A549 (cell line): ENCODE measurements at regions not wholly inside any gene's neighbourhood (a gene's known extent, or its start where the extent isn't known, plus 50 kb on each side); places are given as distances from the start of the nearest gene placed in this dataset.

Experiments
- ATAC-seq, 2 experiments: fragments of 200-7000 bp in 1 of 2; fragments of >200 bp in 1 of 2; cut with Nextera tagmentation in 1 of 2; cut with Tn5 transposase in 1 of 2; 3 replicates each; pipeline versions ENCODE4 v1.8.0 to v1.9.1; 2018 to 2020; ENCODE audit warnings: mild to moderate bottlenecking in 1 of 2, moderate library complexity in 1 of 2
- CTCF ChIA-PET: fragments of 300-600 bp; sonication (Branson Sonifier 250); formaldehyde crosslinking; extraction: SDS; loops from one replicate; lab custom pipeline; 2021; ENCODE audit warnings: antibody characterized with exemption, inconsistent platforms; lab: Yijun Ruan, JAX
- POLR2A ChIA-PET: fragments of 350-600 bp; formaldehyde crosslinking; extraction: SDS; loops from one replicate; lab custom pipeline; 2021; ENCODE audit warnings: antibody characterized with exemption, inconsistent platforms; lab: Yijun Ruan, JAX
- DNase-seq, 2 experiments: peaks; one replicate each; pipeline versions ENCODE4 v3.0.0 to v3.0.0-alpha.2; 2011 to 2016; ENCODE audit warnings: low read depth in 1 of 2, low spot score in 1 of 2
- FAIRE-seq: peaks from 2 replicates; lab custom pipeline; 2011; peaks lifted over from hg19 to GRCh38; lab: Jason Lieb, UNC
- H3K27ac ChIP-seq, 2 experiments: fragments of >200 bp; sonication (Bioruptor Twin); formaldehyde crosslinking; 3 replicates each; pipeline ENCODE4 v1.5.1; 2016 to 2017
- H3K4me1 ChIP-seq: fragments of >200 bp; sonication (Bioruptor Twin); formaldehyde crosslinking; 3 replicates; pipeline ENCODE4 v1.6.1; 2016
- H3K4me2 ChIP-seq: fragments of >200 bp; sonication (Bioruptor Twin); formaldehyde crosslinking; 3 replicates; pipeline ENCODE4 v1.6.1; 2016
- H3K4me3 ChIP-seq: fragments of >200 bp; sonication (Bioruptor Twin); formaldehyde crosslinking; 3 replicates; pipeline ENCODE4 v1.5.1; 2016
- H3K9me3 ChIP-seq: fragments of >200 bp; sonication (Bioruptor Twin); formaldehyde crosslinking; 3 replicates; pipeline ENCODE4 v1.6.1; 2016
- BCL3 ChIP-seq: fragments of >200 bp; sonication (Bioruptor Twin); formaldehyde crosslinking; IDR thresholded peaks from 3 replicates; pipeline ENCODE4 v1.6.1; 2016
- CBX2 ChIP-seq: fragments of 200-600 bp; sonication (generic); IDR thresholded peaks from 2 replicates; pipeline ENCODE4 v1.6.1; 2016; ENCODE audit warnings: low read depth, mild to moderate bottlenecking, borderline replicate concordance
- CBX8 ChIP-seq: fragments of 200-600 bp; sonication (generic); IDR thresholded peaks from 2 replicates; pipeline ENCODE4 v1.6.1; 2016
- CEBPB ChIP-seq, 2 experiments: fragments of >200 bp in 1 of 2; sonication (Bioruptor Twin) in 1 of 2; formaldehyde crosslinking in 1 of 2; IDR thresholded peaks; 2 replicates each; pipeline ENCODE4 v1.6.1; 2012 to 2016
- CHD4 ChIP-seq: fragments of 200-600 bp; sonication (generic); IDR thresholded peaks from 2 replicates; pipeline ENCODE4 v1.6.1; 2016; ENCODE audit warnings: antibody characterized with exemption, mild to moderate bottlenecking, borderline replicate concordance
- EHF ChIP-seq: fragments of 250-450 bp; sonication (Bioruptor Pico); IDR thresholded peaks from 2 replicates; pipeline ENCODE4 v1.5.0; 2020; ENCODE audit warnings: mild to moderate bottlenecking
- EHMT2 ChIP-seq: fragments of 200-600 bp; sonication (generic); IDR thresholded peaks from 2 replicates; pipeline ENCODE4 v1.6.1; 2016; ENCODE audit warnings: antibody characterized with exemption, low read depth, mild to moderate bottlenecking, moderate library complexity
- ELK1 ChIP-seq: fragments of 150-350 bp; IDR thresholded peaks from 2 replicates; pipeline ENCODE4 v1.6.1; 2014; ENCODE audit warnings: low read depth, mild to moderate bottlenecking, low read length
- ESRRA ChIP-seq: fragments of 150-350 bp; IDR thresholded peaks from 2 replicates; pipeline ENCODE4 v1.6.1; 2014; ENCODE audit warnings: mild to moderate bottlenecking, low read length, borderline replicate concordance
- FOSB ChIP-seq: fragments of 250-450 bp; sonication (Bioruptor Pico); IDR thresholded peaks from 2 replicates; pipeline ENCODE4 v1.5.0; 2020; ENCODE audit warnings: mild to moderate bottlenecking, moderate library complexity
- FOXS1 ChIP-seq: fragments of 250-450 bp; sonication (Bioruptor Pico); IDR thresholded peaks from 2 replicates; pipeline ENCODE4 v1.5.0; 2020; ENCODE audit warnings: mild to moderate bottlenecking, moderate library complexity
- HDAC2 ChIP-seq: fragments of 200-600 bp; sonication (generic); IDR thresholded peaks from 2 replicates; pipeline ENCODE4 v1.6.1; 2016
- HES2 ChIP-seq: fragments of >200 bp; sonication (Bioruptor Twin); formaldehyde crosslinking; IDR thresholded peaks from 2 replicates; pipeline ENCODE4 v1.6.1; 2016
- HOXB13 ChIP-seq: fragments of 250-450 bp; sonication (Bioruptor Pico); IDR thresholded peaks from 2 replicates; pipeline ENCODE4 v1.5.0; 2020; ENCODE audit warnings: low read depth, mild to moderate bottlenecking, moderate library complexity
- MAFK ChIP-seq: fragments of 450-650 bp; IDR thresholded peaks from 2 replicates; pipeline ENCODE4 v1.6.1; 2014; ENCODE audit not compliant: partially characterized antibody
- MAX ChIP-seq: IDR thresholded peaks from 2 replicates; pipeline ENCODE4 v1.6.1; 2012
- MYC ChIP-seq: IDR thresholded peaks from 2 replicates; pipeline ENCODE4 v1.6.1; 2012; ENCODE audit warnings: mild to moderate bottlenecking, inconsistent platforms, low read length, improper control_type of control experiment, borderline replicate concordance
- POLR2A ChIP-seq: IDR thresholded peaks from 2 replicates; pipeline ENCODE4 v1.6.1; 2012; ENCODE audit warnings: mild to moderate bottlenecking, low read length
- RARB ChIP-seq: fragments of 250-450 bp; sonication (Bioruptor Pico); IDR thresholded peaks from 2 replicates; pipeline ENCODE4 v1.8.0; 2021; ENCODE audit warnings: mild to moderate bottlenecking, moderate library complexity
- RCOR1 ChIP-seq: fragments of 150-350 bp; IDR thresholded peaks from 2 replicates; pipeline ENCODE4 v1.6.1; 2014; ENCODE audit warnings: antibody characterized with exemption, low read length, low read depth
- RNF2 ChIP-seq: fragments of 200-600 bp; sonication (generic); IDR thresholded peaks from 2 replicates; pipeline ENCODE4 v1.6.1; 2016; ENCODE audit warnings: low read depth, mild to moderate bottlenecking, antibody characterized with exemption, moderate library complexity, borderline replicate concordance
- SREBF2 ChIP-seq: fragments of 450-650 bp; IDR thresholded peaks from 2 replicates; pipeline ENCODE4 v1.6.1; 2014; ENCODE audit warnings: mild to moderate bottlenecking, moderate library complexity
- TFCP2L1 ChIP-seq: fragments of 250-450 bp; sonication (Bioruptor Pico); IDR thresholded peaks from 2 replicates; pipeline ENCODE4 v1.5.0; 2021; ENCODE audit warnings: mild to moderate bottlenecking
- TP53 ChIP-seq: fragments of 250-450 bp; sonication (Bioruptor Pico); IDR thresholded peaks from 2 replicates; pipeline ENCODE4 v1.5.0; 2021; ENCODE audit warnings: mild to moderate bottlenecking, moderate library complexity
- WGBS: methylation state at CpG from one replicate; pipeline ENCODE4 v1.1.6; 2017; ENCODE audit errors: missing lambda C conversion rate; 5-methylcytosine and 5-hydroxymethylcytosine counted together

- Histone ChIP-seq H3K4me1 (no peaks in the 10 kb centered on the region), H3K4me3 (no peak overlapping the region), H3K9me3 (no peaks in the 10 kb centered on the region), H3K27ac (no peak overlapping the region), H3K4me2 (no peak overlapping the region)
- no peak for ATAC-seq
- POLR2A ChIA-PET = no interaction called here
- no peak for DNase-seq
- CTCF ChIA-PET = interaction anchor here (1.2 to 1.3 kb wide), 2 partner anchors 35 to 82 kb away, joined by 3 to 4 read pairs; no protein-coding TSS in a partner anchor
- FAIRE-seq = no peak
- WGBS = 14% methylated on average over 4 of the region's 6 CpGs
- TF ChIP-seq TP53 (no peak), EHMT2 (no peak), RCOR1 (no peak), CBX2 (no peak), HES2 (no peak), SREBF2 (no peak), FOSB (CRISPR knock-in tag) (no peak), MYC (no peak), CHD4 (no peak), FOXS1 (CRISPR knock-in tag) (no peak), MAFK (no peak), TFCP2L1 (CRISPR knock-in tag) (no peak), RNF2 (no peak), CBX8 (no peak)
- TF ChIP-seq, all 56 proteins: peak for 0
Observed at GRCh38 chr6:151729829-151730495, 77.5 kb upstream of the ESR1 start.

- no peaks in the 10 kb centered on the region for H3K4me1 ChIP-seq
- TF ChIP-seq CBX2 (no peak), EHF (CRISPR knock-in tag) (no peak), HES2 (no peak), RARB (no peak), CBX8 (no peak), ELK1 (no peak), FOXS1 (CRISPR knock-in tag) (no peak), BCL3 (no peak), CEBPB (IDR thresholded peaks at IDR 0.05) (no peak), ESRRA (no peak), MAX (no peak), HOXB13 (CRISPR knock-in tag) (no peak), POLR2A (no peak), HDAC2 (no peak), RNF2 (no peak)
- TF ChIP-seq, all 56 proteins: peak for 0
- Histone ChIP-seq H3K4me3 (no peak overlapping the region), H3K4me2 (no peak overlapping the region), H3K9me3 (no peaks in the 10 kb centered on the region), H3K27ac (no peak overlapping the region)
- FAIRE-seq = no peak
- ChIA-PET POLR2A (no interaction called here), CTCF (interaction anchor here (1.2 to 1.3 kb wide), 2 partner anchors 35 to 83 kb away, joined by 3 to 4 read pairs; no protein-coding TSS in a partner anchor)
- WGBS = 0% methylated on average over 2 of the region's 2 CpGs
- no peak for ATAC-seq
- no peak for DNase-seq
Observed at GRCh38 chr6:151730496-151730870, 77.0 kb upstream of the ESR1 start.
